Hypothalamus (tissue), 51 donors: ENCODE measurements at regions not wholly inside any gene's neighbourhood (a gene's known extent, or its start where the extent isn't known, plus 50 kb on each side); places are given as distances from the start of the nearest gene placed in this dataset.
"Not testable (repeated sequence)": the region's sequence is repeated elsewhere in the genome, so short reads cannot be mapped to it uniquely, and the experiment has no call there.

ENCODE experiments used
- DNase-seq, 51 donors: peaks; one replicate each; lab custom pipeline; 2025; lab: John Stamatoyannopoulos, UW

GRCh38 chr11:21710809-21711208 is 482.1 kb upstream of the ANO5 start:
- DNase-seq, result no peak

GRCh38 chr11:21711341-21711740 is 481.5 kb upstream of the ANO5 start:
- DNase-seq, result no peak

GRCh38 chr11:21723678-21724077 is 469.2 kb upstream of the ANO5 start:
- no peak for DNase-seq

- no peak for DNase-seq
Measured at GRCh38 chr11:21727102-21727501, 465.8 kb upstream of the ANO5 start.

- no peak for DNase-seq
Measured at GRCh38 chr11:21736404-21736803, 456.5 kb upstream of the ANO5 start.

GRCh38 chr11:21752475-21753243 is 440.2 kb upstream of the ANO5 start:
- DNase-seq, result not testable (repeated sequence)

- DNase-seq, result not testable (repeated sequence)
Measured at GRCh38 chr11:21753244-21753767, 439.6 kb upstream of the ANO5 start.

GRCh38 chr11:21761000-21761399 is 431.9 kb upstream of the ANO5 start:
- no peak for DNase-seq

- no peak for DNase-seq
Measured at GRCh38 chr11:21768388-21768787, 424.5 kb upstream of the ANO5 start.

- no peak for DNase-seq
Measured at GRCh38 chr11:21769188-21769587, 423.7 kb upstream of the ANO5 start.

GRCh38 chr11:21771097-21771496 is 421.8 kb upstream of the ANO5 start:
- DNase-seq, result peak in 20 of 51 donors; percentile 2 to 53 (median 16)

GRCh38 chr11:21774212-21774611 is 418.7 kb upstream of the ANO5 start:
- DNase-seq, result peak in 5 of 51 donors; percentile 9 to 32 (median 17)

GRCh38 chr11:21775911-21776310 is 417.0 kb upstream of the ANO5 start:
- DNase-seq, result no peak

- DNase-seq, result no peak
Measured at GRCh38 chr11:21783954-21784353, 408.9 kb upstream of the ANO5 start.

- no peak for DNase-seq
Measured at GRCh38 chr11:21785351-21785750, 407.5 kb upstream of the ANO5 start.

- no peak for DNase-seq
Measured at GRCh38 chr11:21794306-21794705, 398.6 kb upstream of the ANO5 start.

GRCh38 chr11:21798216-21798615 is 394.7 kb upstream of the ANO5 start:
- no peak for DNase-seq

GRCh38 chr11:21804523-21804922 is 388.4 kb upstream of the ANO5 start:
- not testable (repeated sequence) for DNase-seq

- no peak for DNase-seq
Measured at GRCh38 chr11:21806508-21806907, 386.4 kb upstream of the ANO5 start.

- no peak for DNase-seq
Measured at GRCh38 chr11:21806947-21807346, 385.9 kb upstream of the ANO5 start.

GRCh38 chr11:21807350-21807749 is 385.5 kb upstream of the ANO5 start:
- DNase-seq, result no peak

- DNase-seq, result no peak
Measured at GRCh38 chr11:21810650-21811049, 382.2 kb upstream of the ANO5 start.

- no peak for DNase-seq
Measured at GRCh38 chr11:21811572-21811971, 381.3 kb upstream of the ANO5 start.
